ENCODE measurements at regions not wholly inside any gene's neighbourhood (a gene's known extent, or its start where the extent isn't known, plus 50 kb on each side); places are given as distances from the start of the nearest gene placed in this dataset.
"Not testable (repeated sequence)": the region's sequence is repeated elsewhere in the genome, so short reads cannot be mapped to it uniquely, and the experiment has no call there.

GRCh38 chr1:185474440-185475149 lies 157.6 kb upstream of the IVNS1ABP start:
- no peak for DNase-seq (ENCODE audit: low read depth, low spot score)

DNA sequence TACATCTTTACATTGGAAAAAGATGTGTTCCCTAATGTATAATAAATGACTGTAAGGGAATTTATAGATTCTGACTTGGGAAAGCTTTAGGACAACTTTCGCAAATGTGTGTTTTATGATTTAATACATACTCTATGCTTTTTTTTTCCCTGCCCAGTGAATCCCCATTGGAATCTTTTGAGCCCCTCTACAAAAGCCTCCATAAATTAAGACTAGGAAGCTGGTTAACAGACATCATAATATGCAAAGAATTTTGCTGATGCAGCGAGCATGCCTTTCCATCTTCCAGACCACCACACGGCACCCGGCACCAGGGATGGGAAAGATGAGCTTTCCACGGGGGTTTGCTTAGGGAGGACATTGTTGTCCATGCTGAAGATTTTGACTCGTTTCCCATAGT lies 156.1 kb upstream of the IVNS1ABP start:
- DNase-seq (ENCODE audit: low read depth, low spot score), result no peak

DNA sequence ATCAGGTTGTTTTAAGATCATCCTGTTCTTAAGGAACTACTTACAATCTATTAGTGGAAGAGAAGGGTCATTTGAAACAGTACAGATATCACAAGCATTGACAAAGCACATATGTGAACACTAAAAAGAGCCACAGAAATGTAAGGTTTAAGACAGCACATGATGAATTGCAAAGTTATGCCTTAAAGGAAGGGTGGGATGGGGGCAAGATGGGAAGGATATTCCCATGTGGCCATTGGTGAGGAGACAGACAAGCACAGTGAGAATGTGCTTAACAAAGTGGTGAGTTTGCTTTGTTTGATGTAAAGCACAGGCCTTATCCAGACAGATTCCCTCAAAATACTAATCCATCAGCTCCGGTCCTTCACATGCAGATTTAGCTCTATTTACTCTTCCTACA lies 151.6 kb upstream of the IVNS1ABP start:
- no peak for DNase-seq (ENCODE audit: low read depth, low spot score)

- no peak for DNase-seq (ENCODE audit: low read depth, low spot score)
These were observed 150.1 kb upstream of the IVNS1ABP start for GRCh38 chr1:185467122-185467521.

DNA sequence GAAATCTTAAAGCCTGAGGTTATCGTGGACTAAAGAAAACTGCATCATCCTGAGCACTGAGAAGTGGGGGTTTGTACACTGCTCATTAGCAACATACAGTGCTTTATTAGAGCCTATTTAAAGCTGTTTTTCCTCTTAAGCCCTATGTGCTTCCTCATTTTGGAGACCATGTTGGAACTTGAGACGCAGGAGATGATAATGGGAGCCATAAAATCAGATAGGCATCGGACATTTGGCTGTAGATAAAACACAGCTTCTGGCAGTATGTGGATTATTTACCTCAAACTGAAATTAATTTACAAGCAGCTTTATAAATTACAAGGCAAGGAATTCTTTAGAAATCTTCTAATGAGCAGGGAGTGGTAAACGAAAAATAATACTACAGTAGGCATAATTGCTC lies 147.7 kb upstream of the IVNS1ABP start:
- DNase-seq (ENCODE audit: low read depth, low spot score), result no peak

- no peak for DNase-seq (ENCODE audit: low read depth, low spot score)
These were observed 146.4 kb upstream of the IVNS1ABP start for GRCh38 chr1:185463433-185463832.

DNA sequence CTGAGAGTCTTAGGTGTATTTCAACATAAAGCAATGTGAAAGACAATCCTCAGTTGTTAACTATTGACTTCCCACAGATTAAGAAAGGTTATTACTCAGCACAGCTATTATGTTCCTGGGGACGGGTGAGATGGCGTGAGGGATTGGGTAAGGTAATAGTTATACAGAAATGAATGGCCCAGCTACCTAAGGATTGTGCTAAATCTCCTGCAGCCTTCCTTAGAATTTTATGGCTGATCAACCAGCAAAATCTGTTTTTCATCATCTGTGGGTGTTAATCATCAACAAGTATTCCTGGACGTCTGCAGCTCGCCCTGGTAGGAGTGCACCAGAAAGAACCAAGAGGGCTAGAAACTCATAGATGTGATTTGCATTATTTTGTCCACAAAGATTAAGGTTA lies 146.0 kb upstream of the IVNS1ABP start:
- DNase-seq (ENCODE audit: low read depth, low spot score), result no peak

DNA sequence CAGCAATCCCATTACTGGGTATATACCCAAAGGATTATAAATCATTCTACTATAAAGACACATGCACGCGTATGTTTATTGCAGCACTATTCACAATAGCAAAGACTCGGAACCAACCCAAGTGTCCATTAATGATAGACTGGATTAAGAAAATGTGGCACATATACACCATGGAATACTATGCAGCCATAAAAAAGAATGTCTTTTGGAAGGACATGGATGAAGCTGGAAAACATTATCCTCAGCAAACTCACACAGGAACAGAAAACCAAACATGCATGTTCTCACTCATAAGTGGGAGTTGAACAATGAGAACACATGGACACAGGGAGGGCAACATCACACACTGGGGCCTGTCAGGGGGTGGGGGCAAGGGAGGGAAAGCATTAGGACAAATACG lies 143.7 kb upstream of the IVNS1ABP start:
- not testable (repeated sequence) for DNase-seq (ENCODE audit: low read depth, low spot score)

DNA sequence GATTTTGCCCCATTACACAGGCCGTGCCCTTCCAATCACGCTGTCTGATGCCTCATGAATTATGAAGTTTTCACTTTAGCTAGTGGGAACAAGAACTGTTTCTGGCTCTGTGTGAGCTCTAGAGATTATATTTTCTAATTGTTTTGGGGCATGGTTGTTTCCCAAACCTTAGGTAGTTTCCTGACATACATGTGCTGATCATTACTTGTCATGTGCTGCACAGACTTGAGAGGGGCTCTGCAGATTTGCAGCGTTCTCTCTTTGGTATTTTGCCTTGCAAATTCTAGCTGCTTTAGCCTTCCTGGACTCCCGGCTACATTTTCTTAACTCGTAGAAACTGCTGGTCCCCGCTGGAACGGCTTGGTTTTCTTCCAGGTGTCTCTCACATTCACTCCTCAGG lies 142.1 kb upstream of the IVNS1ABP start:
- no peak for DNase-seq (ENCODE audit: low read depth, low spot score)

DNA sequence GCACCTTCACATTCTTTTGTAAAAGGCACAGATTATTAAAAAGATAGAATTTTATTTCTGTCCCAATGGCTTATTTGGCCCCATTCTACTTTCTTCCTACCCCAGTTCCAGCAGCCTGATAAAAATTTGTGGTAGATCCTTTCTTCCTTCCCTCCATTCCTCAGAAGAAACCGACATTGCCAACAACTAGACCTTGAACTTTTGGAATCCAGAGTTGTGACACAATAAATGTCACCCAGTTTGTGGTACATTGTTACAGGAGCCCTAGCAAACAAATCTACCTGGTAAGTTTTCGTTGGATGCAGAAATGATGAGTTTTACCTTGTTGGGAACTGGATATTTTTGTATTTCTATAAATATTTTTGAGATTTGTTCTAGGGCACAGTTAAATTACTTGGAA lies 141.6 kb upstream of the IVNS1ABP start:
- DNase-seq (ENCODE audit: low read depth, low spot score), result no peak

GRCh38 chr1:185453496-185454192 lies 136.6 kb upstream of the IVNS1ABP start:
- no peak for DNase-seq (ENCODE audit: low read depth, low spot score)

DNA sequence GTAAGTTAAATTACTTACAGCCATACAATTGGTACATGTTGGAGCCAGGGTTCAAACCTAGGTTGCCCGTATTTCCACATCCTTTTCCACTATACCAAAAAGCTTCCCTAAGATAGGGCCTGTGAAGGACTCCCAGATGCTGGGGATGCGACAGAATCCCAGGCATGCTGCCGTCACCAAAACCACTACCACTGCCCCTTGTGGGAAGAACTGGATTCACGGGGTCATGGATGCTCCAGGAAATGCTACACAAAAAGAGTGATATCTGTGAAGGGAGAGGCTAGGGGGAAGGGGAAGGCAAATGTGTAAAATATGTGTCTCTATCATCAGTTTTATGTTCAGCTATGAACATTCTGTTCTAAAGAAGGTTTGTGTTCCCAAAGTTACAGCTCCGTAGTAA lies 133.9 kb upstream of the IVNS1ABP start:
- no peak for DNase-seq (ENCODE audit: low read depth, low spot score)

DNA sequence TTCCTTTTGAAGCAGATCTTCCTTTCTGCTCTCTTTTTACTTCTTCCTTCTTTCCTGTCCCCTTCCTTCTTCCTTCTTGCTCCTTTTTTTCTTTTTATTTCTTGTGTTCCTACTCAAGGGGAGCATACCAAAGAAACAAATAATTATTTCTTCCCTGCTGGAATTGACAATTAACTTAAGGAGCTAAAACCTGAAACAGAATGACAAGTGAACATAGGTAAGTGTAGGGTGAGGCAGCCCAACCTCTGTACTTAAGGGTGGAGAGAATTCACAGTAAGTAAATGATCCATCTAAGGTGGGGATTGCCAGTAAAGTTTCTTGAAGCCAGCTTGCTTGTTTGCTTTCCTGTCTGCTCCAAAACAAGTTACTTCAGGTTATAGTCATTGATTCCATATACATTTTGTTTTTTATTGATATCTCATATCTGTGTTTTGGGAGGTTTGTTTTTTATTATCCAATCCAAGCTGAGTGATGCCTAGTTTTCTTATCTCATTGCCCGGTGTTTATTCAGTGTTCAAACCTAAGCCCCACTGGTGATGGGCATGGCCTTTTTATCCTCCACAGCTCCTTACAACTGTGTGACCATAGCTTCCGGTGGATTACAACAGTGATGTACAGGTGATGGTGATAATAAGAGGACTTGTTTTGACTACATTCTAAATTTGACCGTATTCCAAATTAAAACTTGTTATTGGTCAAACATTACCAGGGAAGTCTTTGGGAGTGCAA lies 133.2 kb upstream of the IVNS1ABP start:
- no peak for DNase-seq (ENCODE audit: low read depth, low spot score)

DNA sequence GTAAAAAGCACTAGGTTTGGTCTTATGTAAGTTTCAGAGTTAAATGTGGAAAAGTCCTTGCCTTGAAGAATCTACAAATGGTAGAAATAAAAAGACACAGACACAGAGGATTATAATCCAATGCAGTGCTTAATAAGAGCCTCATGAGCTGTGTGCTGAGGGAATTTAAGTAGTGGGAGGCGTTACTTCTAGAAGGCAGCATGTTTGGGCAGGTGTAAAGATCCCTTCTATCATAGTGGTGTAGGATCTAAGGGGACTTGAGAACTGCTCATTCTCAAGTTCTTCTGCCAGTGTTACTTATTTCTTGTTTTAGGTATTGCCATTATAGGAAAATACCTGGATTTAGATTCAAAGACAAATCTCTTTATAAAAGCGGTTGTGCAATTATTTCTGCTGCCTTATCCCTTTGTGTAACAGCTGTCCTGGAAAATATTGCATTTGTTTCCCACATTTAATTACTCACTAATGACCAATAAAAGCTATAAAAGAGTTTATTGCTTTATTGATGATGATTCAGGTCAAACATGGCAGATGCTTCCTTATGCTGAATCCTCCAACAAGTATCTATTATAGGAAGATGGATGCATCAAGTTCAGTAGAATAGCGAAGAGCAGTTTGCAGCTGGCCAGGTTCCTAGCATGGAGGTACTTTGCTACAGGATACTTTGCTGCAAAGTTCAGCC lies 132.5 kb upstream of the IVNS1ABP start:
- no peak for DNase-seq (ENCODE audit: low read depth, low spot score)

DNA sequence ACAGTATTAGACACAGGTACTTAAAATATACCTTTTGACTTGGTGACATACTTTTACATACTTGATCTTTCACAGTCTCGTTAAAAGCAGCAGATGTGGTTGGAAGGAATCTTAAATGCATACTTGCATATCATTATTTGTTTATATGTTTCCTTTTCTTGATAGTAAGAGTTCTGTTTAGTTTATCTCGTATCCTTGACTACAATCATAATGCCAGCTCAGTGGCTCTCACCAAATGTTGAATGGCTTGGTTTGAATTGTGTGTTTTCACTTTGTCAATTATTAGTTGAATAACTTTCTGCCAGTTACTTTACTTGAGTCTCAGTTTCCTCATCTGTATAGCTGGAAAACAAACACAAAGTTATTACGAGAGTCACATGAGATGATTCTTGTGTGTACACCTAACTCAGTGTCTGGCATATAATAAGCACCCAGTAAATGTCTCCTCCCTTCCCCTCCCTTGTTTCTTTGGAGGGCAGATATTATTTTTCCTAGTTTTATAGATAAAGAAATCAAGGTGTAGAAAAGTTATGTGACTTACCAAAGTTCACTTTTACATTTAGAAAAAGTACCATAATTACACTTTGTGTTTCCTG lies 131.6 kb upstream of the IVNS1ABP start:
- no peak for DNase-seq (ENCODE audit: low read depth, low spot score)

- DNase-seq (ENCODE audit: low read depth, low spot score), result no peak
These were observed 129.1 kb upstream of the IVNS1ABP start for GRCh38 chr1:185446131-185446530.

GRCh38 chr1:185445594-185445993 lies 128.6 kb upstream of the IVNS1ABP start:
- DNase-seq (ENCODE audit: low read depth, low spot score), result no peak

- no peak for DNase-seq (ENCODE audit: low read depth, low spot score)
These were observed 127.6 kb upstream of the IVNS1ABP start for GRCh38 chr1:185444676-185445075.

DNA sequence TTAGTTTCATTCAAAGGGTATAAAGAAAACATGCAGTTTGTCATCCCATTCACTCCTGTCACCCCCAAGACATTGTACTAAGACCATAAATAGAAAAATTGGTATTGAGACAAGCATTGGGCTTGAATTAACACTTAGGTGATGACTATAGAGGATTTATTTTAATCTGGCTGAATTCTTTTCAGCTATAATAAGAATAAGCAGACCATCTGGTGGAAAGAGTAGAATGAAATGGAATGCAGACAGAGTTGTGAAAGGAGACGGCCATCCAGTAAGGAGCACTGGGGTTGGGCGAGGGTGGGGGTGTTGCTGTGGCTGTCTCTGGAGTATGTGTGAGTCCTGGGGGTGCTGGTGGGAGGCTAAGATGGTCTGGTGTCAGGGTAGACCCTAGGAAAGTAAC lies 125.0 kb upstream of the IVNS1ABP start:
- DNase-seq (ENCODE audit: low read depth, low spot score), result no peak

DNA sequence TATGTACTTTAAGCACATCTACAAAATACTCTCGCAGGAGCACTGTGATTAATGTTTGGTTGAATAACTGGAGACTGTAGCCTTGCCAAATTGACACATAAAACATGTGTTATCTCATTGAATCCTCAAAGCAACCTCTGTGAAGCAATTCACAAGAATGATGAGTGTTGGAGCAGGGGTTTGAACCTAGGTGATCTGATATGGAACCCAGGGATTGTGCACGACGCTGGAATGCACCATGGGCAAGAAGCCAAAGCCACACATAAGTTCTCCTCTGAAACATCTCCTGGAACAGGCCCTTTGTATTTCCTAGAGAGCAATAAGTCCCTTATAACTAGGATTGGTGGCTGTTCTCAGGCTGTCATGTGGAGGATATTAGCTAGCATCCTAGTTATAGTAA lies 124.6 kb upstream of the IVNS1ABP start:
- DNase-seq (ENCODE audit: low read depth, low spot score), result no peak

GRCh38 chr1:185440877-185441276 lies 123.8 kb upstream of the IVNS1ABP start:
- no peak for DNase-seq (ENCODE audit: low read depth, low spot score)

Measured in brain pericyte (primary cell).